B cell (primary cell): ENCODE measurements at regions not wholly inside any gene's neighbourhood (a gene's known extent, or its start where the extent isn't known, plus 50 kb on each side); places are given as distances from the start of the nearest gene placed in this dataset.

ENCODE experiments used
- CTCF ChIP-seq: fragments of 200-600 bp; IDR thresholded peaks from one replicate; pipeline ENCODE4 v1.8.0; 2022; ENCODE audit warnings: antibody characterized with exemption, mild to moderate bottlenecking
- EZH2 ChIP-seq: IDR thresholded peaks from 2 replicates; pipeline ENCODE4 v1.6.1; 2012; ENCODE audit warnings: borderline replicate concordance, low read depth, mild to moderate bottlenecking, moderate library complexity, low read length; ENCODE audit not compliant: insufficient read depth, poor library complexity, severe bottlenecking

DNA sequence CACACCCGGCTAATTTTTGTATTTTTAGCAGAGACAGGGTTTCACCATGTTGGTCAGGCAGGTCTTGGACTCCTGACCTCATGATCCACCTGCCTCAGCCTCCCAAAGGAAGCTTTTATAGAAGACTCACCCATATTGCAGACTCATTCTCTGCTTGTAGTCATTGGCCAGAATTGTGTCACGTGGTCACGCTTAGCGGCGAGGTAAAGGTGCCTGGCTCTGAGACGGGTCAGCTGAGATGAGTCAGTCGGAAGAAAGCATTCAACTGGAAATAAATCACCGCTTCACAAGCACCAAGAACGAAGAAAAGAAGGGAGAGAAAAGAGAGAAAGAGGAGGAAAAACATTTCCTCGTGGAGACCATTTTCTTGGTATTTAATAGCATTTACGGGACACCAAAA, 218.8 kb upstream of the NOCT start:
- TF ChIP-seq CTCF = no peak
- no peak for TF ChIP-seq EZH2
